Stimulated activated CD4-positive, alpha-beta T cell treated with anti-CD3 and anti-CD28 coated beads, Interleukin-2, amount 100 ng/mL, for 4 hours (primary cell): ENCODE measurements at regions not wholly inside any gene's neighbourhood (a gene's known extent, or its start where the extent isn't known, plus 50 kb on each side); places are given as distances from the start of the nearest gene placed in this dataset.
"Not testable (repeated sequence)": the region's sequence is repeated elsewhere in the genome, so short reads cannot be mapped to it uniquely, and the experiment has no call there.

Source experiments
- DNase-seq: peaks from one replicate; pipeline ENCODE4 v3.0.0-alpha.2; 2020; ENCODE audit warnings: low read depth

DNA sequence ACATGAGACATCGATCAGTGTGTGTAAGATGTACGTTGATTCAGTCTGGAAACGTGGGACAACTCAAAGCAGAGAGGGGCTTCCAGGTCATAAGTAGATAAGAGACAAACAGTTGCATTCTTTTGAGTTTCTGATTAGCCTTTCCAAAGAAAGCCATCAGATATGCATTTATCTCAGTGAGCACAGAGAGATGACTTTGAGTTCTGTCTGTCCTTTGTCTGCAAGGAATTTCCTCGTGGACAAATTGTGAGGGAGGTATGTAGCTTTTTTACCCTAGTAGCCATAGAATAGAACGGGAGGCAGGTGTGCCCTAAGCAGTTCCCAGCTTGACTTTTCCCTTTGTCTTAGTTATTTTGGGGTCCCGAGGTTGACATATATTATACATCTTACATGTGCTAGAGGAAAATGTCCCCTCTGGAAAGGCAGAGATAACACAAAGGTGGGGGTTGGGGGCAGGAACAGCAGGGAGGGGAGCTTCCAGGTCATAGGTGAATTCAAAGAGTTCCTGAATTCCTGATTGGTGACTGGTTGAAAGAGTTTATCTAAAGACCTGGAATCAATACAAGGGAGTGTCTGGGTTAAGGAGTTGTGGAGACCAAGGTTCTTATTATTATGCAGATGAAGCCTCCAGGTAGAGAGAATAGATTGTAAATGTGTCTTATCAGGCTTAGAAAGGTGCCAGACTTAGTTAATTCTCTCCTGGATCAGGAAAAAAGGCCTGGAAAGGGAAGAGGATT is 237.0 kb downstream of the NFATC2 start:
- DNase-seq, result no peak

DNA sequence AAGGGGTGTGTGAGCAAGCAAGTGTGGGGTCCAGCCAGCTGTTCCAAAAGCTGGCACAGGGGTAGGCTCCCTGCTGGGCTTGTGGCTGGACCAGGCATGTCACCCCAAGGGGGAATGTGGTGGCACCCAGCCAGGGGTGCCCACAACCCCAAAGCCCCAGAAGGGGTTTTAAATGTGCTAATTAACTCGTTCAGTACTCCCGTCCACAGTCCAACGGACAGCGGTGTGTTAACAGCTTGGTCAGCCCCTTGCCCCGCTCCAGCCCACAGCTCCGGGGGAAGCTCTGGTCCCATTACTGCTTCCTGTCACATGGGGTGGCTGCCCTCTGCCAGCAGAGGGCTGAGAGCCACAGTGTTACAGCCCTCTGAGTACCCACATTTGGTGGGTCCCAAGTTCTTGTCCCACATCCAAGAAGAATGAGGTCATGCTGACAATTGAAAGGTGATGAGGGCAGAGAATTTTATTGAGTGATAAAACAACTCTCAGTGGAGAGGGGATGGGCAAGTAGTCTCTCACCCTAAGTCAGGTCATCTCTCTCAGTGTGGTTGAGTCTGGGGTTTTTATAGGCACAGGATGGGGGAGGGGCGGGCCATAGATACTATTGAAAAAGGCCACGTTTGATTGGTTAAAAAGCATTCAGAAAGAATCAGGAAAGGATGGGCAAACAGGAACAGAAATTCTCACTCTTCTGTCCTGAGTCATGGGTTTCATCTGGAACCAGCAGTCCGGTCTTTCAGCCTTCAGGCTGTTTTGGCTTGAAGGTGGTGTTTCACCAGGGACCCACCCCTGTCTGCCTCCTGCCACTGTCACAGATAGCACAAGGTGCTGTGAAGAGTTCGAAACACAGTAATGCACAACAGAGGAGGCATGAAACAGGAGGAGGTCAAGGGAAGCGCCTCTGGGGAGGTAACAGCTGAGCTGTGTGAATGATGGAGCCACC is 238.5 kb downstream of the NFATC2 start:
- DNase-seq, result no peak

DNA sequence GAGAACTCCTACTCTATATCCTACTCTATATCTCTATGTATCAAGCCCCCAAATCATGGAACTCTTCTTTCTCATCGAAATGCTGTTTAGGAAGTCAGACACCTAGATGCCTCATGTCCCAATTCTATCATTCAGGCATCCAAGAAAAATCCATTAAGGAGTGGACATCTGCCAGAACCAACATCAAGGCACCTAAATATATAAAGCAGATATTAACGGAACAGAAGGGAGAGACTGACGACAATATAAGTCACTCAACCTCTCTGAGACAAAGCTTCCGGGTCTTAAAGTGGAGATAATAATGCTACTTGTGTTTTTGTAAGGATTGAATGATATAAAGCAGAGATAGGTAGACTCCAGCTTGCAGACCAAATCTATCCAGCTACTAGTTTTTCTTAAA is 241.5 kb downstream of the NFATC2 start:
- DNase-seq, result no peak

DNA sequence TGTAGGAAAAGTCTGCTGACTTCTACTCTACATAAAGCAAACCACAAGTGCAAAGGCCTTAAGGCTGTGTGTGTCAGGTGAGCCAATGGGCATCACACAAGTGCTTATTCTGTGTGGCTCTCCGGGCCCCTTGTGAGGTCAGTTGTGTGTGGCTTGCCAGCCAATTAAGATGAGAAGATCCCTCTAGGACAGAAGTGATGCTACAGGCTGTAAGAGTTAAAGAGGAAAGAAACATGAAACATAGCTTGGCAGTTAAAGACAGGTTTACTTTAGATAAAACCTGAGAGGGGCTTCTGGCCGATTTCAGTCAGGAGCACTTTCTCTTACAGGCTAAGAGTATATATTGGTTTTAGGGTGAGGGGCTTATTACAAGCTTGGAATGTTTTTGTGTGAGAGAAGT is 242.4 kb downstream of the NFATC2 start:
- no peak for DNase-seq

DNA sequence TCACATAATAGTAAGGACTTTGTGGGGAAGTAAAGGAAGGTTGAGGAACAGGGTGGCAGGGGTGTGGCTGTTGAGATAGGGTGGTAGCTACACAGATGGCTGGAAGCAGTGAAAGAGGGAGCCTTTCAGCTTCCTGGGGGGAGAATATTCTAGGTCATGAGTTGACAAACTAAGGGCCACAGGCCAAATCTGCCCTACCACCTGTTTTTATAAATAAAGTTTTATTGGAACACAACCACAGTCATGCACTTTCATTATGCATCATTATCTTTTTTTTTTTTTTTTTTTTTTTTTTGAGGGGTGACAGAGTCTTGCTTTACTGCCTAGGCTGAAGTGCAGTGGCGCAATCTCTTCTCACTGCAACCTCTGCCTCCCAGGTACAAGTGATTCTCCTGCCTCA is 243.1 kb downstream of the NFATC2 start:
- no peak for DNase-seq

DNA sequence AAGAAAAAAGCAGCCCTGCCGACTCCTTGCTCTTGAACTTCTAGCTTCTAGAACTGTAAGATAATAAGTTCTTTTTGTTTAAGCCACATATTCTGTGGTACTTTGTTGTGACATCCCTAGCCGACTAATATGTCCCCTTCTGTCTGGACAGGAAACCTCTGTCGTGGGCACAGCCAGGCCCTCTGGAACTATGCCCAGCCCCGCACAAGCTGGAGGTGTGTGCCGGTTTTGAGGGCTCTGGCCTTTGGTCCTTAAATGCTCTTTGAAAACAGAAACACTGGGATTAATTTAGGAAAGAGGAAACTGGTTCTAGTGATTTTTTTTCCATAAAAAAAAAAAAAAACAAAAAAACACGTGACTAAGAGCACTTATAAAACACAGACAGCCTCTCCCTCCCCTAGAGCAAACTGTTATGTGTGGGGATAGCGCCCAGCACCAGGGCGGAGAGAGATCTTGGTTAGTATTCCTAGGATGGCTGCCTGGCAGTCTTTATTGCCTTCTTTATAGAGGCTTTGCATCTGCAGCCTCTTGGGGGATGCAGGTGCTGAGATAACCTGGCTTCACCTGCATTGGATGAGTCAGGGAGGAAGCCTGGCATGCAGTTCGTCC is 244.3 kb downstream of the NFATC2 start:
- DNase-seq, result no peak

DNA sequence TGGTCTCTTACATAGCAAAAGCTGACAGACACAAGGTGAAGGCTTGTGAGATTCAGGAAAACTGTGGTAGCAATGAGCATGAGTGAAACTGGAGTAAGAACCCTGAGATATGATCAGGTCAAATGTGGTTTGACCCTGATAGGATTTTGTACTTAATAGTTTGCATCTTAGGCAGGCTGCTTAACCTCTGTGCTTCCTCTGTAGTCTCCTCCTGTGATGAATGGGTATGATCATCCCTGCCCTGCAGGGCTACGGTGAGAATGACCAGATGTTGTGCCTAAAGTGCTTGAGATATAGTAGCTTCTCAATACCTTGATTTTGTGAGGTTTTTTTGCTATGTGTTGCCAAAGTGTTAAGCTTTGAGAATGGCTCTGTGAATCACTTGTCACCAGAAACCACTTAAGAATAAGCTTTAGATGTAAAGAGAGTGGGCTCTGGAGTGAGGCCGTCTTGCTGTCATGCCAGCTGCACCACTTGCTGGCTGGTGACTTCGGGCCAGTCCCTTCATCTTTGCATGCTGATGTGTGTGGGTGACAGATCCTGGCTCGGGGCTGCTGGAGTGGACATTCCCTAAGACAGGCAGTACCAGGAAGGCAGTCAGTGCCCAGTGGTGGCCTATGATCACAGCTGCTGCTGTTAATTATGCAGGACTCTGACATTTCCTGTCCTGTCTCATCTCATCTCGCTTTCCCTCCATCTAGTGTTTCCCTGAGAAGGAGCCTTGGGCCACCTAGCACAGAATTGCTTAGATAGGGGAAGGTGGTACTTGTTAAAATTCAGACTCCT is 254.7 kb downstream of the NFATC2 start:
- DNase-seq, result no peak

DNA sequence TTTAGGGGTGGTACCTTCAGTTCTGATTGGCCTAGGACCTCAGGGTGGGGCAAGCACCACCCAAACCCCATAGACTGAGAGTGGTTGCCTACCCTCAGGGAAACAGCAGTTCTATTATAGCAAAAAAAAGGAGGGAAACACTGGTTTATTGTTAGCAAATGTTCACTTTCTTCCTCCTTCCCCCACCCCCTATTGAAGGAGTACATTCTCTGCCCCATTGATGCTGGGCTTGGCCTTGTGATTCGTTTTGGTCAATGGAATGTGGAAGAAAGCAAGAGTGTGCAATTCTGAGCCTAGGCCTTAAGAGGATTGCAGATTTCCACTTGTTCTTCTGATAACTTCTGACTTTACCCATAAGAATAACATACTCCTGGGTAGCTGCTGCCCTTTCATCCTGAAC is 255.8 kb downstream of the NFATC2 start:
- no peak for DNase-seq

DNA sequence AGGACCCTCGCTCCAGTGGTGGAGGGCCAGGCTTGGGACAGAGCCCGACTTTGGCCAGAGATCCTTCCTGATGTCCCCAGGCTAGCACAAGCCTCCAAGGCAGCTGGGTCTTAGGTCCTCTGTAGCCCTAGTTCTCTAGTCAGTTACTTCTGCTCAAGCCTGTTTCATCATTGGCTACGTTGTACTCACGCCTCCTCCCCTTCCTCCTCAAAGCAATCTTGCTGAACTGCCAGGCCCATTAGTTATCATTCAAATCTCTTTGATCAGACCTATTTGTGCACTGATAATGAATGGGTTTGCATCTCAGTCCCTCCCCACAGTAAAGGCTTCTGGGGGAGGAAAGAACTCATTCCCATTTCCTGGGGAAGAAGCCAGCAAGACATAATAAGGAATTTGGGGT is 256.8 kb downstream of the NFATC2 start:
- DNase-seq, result no peak

DNA sequence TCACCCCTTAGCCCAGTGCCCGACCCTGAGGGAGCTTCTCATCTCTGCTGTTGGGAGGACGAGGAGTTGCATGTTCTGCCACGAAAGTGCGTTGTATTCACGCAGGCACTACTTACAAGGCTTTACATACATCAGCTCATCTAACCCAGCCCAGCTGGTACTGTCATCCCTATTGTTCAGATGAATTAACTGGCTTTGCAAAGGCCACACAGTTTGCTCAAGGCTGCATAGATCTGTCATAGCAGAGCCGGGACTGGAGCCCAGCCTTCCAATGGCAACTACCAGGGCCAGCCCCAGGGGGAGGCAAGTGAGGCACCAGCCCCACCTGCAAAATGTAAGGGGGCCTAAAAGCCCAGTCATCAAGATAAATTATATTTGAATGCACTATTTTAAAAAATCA is 257.6 kb downstream of the NFATC2 start:
- DNase-seq, result no peak

DNA sequence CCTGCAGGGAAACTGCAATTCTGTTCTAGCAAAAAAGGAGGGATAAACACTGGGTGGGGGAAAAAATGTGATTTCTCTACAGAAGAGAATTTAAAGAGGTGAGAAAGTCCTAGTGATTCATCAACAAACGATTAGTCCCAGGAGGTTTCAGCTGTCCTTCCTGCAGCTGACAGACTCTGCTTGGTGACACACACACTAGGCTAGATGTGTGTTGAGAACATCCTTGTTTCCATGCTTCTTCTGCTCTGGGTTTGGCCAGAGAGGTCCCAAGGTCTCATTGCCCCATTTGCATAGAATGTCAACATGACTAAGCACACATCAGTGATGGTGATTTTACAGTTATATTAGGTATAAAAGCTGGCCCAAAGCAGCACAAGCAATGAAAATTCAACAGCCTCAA is 258.3 kb downstream of the NFATC2 start:
- no peak for DNase-seq

DNA sequence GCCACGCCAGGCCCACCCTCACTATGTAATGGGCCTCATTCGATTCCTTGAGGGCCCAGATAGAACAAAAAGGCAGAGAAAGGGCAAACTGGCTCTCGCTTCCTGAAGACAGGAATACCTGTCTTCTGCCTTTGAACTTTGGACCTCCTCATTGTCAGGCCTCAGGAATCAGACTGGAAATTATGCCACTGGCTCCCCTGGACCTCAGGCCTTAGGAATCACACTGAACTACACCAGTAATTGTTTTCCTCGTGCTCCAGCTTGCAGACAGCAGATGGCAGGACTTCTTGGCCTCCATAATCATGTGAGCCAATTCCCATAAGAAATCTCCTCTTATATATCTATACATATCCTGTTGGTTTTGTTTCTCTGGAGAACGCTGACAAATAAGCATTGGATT is 258.6 kb upstream of the KCNG1 start:
- DNase-seq, result no peak

DNA sequence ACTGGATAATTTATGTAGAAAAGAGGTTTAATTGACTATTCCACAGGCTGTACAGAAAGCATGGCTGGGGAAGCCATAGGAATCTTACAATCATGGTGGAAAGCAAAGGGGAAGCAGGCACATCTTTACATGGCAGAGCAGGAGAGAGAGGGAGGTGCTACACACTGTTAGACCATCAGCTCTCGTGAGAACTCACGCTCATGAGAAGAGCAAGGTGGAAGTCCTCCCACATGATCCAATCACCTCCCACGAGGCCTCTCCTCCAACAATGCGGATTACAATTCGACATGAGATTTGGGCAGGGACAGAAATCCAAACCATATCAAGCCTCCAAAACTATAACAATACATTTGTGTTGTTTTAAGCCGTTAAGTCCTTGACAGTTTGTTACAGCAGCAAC is 257.1 kb upstream of the KCNG1 start:
- DNase-seq, result no peak

DNA sequence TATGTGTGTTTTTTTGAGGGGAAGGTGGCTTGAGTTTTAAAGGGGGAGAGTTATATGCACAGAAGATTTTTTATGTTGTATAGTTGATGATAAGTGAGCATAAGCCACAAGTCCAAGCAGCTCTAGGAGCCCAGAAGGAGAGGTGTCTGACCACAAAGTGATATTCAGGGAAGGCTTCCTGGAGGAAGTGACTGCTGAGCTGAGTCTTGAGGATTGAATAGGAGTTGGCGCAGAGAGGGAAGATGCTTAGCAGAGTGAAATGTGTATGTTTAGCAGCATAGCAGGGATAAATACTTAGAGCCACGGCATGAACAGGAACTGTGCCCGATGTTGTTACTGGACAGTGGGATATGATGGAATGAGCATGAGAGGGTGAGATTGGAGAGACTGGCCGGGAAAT is 255.1 kb upstream of the KCNG1 start:
- no peak for DNase-seq

DNA sequence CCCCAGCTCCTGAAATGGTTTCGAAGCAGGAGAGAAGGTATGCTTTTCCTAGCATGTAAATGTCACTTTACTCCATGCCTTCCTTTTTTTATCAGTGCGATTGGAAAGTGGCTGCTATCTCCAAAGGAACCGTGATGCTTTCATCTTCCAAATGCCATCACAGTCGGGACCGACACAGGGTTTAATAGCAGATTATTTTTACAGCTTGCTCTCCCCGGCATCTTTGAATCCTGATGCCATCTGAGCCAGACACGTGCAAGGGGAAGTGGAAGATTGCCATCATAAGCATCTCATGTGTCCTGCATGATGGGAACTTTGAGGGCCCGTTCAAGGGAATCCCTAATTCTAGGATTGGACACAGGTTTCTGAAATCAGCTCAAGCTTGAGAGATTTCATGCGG is 253.4 kb upstream of the KCNG1 start:
- DNase-seq, result no peak

DNA sequence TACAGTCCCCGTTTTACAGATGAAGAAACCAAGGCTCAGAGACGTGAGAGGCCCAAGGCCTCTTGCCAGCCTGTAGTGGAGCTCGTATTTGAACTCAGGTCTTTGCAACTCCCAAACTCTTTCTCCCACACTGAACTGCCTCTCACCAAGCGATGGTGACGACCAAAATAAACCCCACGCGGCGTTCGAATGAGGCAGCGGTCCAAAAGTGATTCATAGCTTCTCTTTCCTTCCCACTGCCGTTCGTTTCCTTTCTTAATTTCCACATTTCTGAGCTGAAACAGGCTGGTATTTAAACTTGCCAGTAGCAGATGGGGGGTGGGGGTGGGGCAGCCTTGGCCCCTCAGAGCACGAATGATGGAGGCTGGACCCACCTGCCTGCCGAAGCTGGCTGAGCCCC is 252.9 kb upstream of the KCNG1 start:
- no peak for DNase-seq

DNA sequence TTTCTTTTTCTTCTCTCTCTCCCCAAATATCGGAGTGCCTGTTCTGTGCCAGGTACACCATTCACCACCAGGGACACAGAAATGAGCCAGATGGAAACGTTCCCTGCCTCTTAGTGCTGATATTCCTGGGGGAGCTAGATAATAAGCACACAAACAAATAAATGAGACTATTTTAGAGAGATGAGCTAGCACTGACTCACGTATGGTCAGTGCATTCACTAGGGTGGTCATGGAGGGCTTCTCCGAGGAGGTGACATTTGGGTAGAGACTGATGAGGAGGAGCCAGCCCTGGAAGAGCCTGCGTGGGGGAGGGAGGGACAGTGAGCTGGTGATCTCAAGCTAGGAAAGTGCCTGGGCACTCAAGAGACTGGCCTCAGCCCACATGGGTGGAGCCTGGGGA is 252.3 kb upstream of the KCNG1 start:
- no peak for DNase-seq

DNA sequence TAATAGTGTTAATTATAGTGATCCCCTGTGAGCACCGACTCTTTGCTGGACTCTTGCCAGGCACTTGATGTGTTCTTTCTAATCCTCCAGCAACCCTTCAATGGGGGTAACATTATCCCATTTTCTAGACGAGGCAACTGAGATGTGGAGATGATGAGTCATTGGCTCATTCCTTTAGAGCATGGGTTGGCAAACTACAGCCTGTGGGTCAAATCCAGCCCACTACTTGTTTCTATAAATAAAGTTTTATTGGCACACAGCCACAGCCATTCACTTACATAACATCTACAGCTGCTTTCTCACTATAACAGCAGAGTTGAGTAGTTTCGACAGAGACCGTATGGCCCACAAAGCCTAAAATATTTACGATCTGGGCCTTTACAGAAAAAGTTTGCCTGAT is 249.5 kb upstream of the KCNG1 start:
- no peak for DNase-seq

DNA sequence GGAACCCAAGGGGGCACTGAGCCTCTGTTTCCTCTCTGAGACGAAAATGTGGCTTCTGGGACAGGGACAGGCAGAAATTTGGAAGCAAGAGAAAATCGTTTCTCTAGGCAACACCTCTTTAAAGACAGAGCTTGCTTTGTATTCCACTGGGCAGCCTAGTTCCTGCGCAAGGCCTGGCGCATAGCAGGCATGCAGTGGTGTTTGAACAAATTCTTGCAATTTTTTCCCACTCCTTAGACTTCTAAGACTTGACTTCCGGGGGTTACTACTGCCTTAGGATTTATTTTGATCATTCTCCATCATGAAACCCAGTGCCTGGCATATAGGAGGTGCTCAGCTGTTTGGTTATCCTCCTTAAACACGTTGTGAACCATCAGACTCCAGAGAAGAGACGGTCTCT is 249.0 kb upstream of the KCNG1 start:
- no peak for DNase-seq

DNA sequence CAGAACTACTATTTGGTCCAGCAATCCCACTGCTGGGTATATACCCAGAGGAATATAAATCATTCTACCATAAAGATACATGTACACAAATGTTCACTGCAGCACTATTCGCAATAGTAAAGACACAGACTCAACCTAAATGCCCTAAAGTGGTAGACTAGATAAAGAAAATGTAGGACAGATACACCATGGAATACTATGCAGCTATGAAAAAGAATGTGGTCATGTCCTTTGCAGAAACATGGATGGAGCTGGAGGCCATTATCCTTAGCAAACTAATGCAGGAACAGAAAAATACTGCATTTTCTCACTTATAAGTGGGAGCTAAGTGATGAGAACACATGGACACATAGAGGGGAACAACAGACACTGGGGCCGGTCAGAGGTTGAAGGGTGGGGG is 248.4 kb upstream of the KCNG1 start:
- not testable (repeated sequence) for DNase-seq

DNA sequence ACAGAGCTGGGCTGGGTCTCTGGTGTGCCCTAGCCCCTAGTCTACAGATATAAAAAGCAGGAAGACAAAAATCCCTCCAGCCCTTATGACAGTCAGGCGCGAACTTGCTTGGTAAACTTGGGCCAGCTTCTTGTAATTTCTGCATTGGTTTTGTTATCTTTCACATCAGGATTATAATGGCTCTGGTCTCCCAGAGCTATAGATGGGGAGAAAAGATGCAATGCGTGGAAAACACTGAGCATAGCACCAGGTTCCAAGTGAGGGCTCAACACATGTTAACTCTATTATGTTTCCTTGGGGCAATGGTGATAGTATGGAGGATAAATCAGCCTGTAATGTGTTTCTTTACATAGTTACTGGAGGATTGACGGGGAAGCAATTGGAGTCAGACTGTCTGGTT is 246.8 kb upstream of the KCNG1 start:
- no peak for DNase-seq

DNA sequence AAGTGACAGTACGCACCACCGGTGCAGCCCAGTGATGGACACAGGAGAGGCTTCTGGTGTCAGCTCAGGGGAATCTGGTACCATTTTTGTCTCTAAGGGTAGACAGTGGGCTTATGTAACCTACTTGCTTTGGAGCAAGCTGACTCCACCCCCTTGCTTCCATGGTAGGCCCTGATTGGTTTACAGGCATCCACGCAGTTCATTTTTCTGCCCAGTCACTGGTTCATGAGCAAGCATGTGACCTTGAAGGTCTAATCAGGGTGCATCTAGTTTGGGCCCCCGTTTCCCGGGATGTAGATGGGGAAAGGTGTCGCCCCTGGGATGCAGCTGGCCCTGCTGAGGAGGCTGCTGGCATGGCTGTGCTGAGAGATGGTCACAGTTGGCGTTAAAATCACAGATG is 244.8 kb upstream of the KCNG1 start:
- no peak for DNase-seq
